IMR-90 (cell line): ENCODE measurements at regions not wholly inside any gene's neighbourhood (a gene's known extent, or its start where the extent isn't known, plus 50 kb on each side); places are given as distances from the start of the nearest gene placed in this dataset.

Experiments
- ATAC-seq: fragments of 200-7000 bp; cut with Tn5 transposase; 2 replicates; pipeline ENCODE4 v1.9.1; 2020; ENCODE audit warnings: low read depth, mild to moderate bottlenecking, moderate library complexity
- BruUV-seq: library from RNA; stranded (reverse); fragments of 400-500 nt; replicated peaks from 2 replicates; lab custom pipeline; 2021; lab: Mats Ljungman, UMichigan
- CTCF ChIA-PET: fragments of 300-600 bp; formaldehyde crosslinking; extraction: SDS; loops from one replicate; lab custom pipeline; 2021; ENCODE audit warnings: antibody characterized with exemption; lab: Yijun Ruan, JAX
- POLR2A ChIA-PET: fragments of 300-600 bp; sonication (Branson Sonifier 250); formaldehyde crosslinking; loops from one replicate; lab custom pipeline; 2022; ENCODE audit warnings: antibody characterized with exemption; ENCODE audit not compliant: unreplicated experiment; lab: Charles Lee
- DNase-seq: peaks from one replicate; pipeline ENCODE4 v3.0.0; 2013
- H2AFZ ChIP-seq: replicated peaks from 2 replicates; pipeline ENCODE3; 2013; ENCODE audit warnings: low read length, mild to moderate bottlenecking; ENCODE audit not compliant: poor library complexity
- H2AK5ac ChIP-seq: 2 replicates; pipeline ENCODE4 v1.6.1; 2013; ENCODE audit warnings: low read depth, low read length, inconsistent platforms
- H2AK9ac ChIP-seq: replicated peaks from 2 replicates; pipeline ENCODE3; 2013; ENCODE audit warnings: mild to moderate bottlenecking, low read depth, low read length, moderate library complexity; ENCODE audit not compliant: poor library complexity
- H2BK120ac ChIP-seq: 2 replicates; pipeline ENCODE4 v1.6.1; 2013; ENCODE audit warnings: low read depth, low read length, inconsistent platforms
- H2BK15ac ChIP-seq: 3 replicates; pipeline ENCODE4 v1.6.1; 2013; ENCODE audit warnings: low read depth, low read length, inconsistent platforms
- H2BK20ac ChIP-seq: 2 replicates; pipeline ENCODE4 v1.6.1; 2013; ENCODE audit warnings: low read depth, mild to moderate bottlenecking, inconsistent platforms, low read length, moderate library complexity
- H2BK5ac ChIP-seq: 2 replicates; pipeline ENCODE4 v1.6.1; 2013; ENCODE audit warnings: mild to moderate bottlenecking, low read depth, low read length, inconsistent platforms; ENCODE audit not compliant: poor library complexity, severe bottlenecking
- H3K14ac ChIP-seq: replicated peaks from 2 replicates; pipeline ENCODE4 v1.6.1; 2013; ENCODE audit warnings: low read depth, low read length, inconsistent platforms
- H3K18ac ChIP-seq: 2 replicates; pipeline ENCODE4 v1.6.1; 2013; ENCODE audit warnings: low read depth, low read length, control low read depth
- H3K23ac ChIP-seq: 2 replicates; pipeline ENCODE4 v1.6.1; 2013; ENCODE audit warnings: low read depth, low read length, inconsistent platforms
- H3K27ac ChIP-seq: 2 replicates; pipeline ENCODE4 v1.5.1; 2013; ENCODE audit warnings: mild to moderate bottlenecking, control low read depth, low read length; ENCODE audit not compliant: insufficient read depth
- H3K27me3 ChIP-seq: 2 replicates; pipeline ENCODE4 v1.6.1; 2013; ENCODE audit warnings: low read length; ENCODE audit not compliant: control insufficient read depth, insufficient read depth
- H3K36me3 ChIP-seq: 2 replicates; pipeline ENCODE4 v1.6.1; 2013; ENCODE audit warnings: low read length, mixed read lengths; ENCODE audit not compliant: control insufficient read depth, insufficient read depth
- H3K4ac ChIP-seq: 2 replicates; pipeline ENCODE4 v1.6.1; 2013; ENCODE audit warnings: low read depth, low read length, inconsistent platforms
- H3K4me1 ChIP-seq: 2 replicates; pipeline ENCODE4 v1.6.1; 2013; ENCODE audit warnings: low read length, mixed read lengths; ENCODE audit not compliant: control insufficient read depth, insufficient read depth
- H3K4me2 ChIP-seq: 2 replicates; pipeline ENCODE4 v1.6.1; 2013; ENCODE audit warnings: low read depth, mild to moderate bottlenecking, control low read depth, low read length, moderate library complexity
- H3K4me3 ChIP-seq: 2 replicates; pipeline ENCODE4 v1.5.1; 2013; ENCODE audit warnings: low read depth, mild to moderate bottlenecking, control low read depth, low read length, moderate library complexity; ENCODE audit not compliant: insufficient read depth
- H3K56ac ChIP-seq: 2 replicates; pipeline ENCODE4 v1.6.1; 2013; ENCODE audit warnings: low read length, inconsistent platforms; ENCODE audit not compliant: insufficient read depth; ENCODE audit errors: extremely low read depth
- H3K79me1 ChIP-seq, 2 experiments: 2 replicates each; pipeline ENCODE4 v1.6.1; 2013; ENCODE audit warnings: low read length in 2 of 2, inconsistent platforms in 1 of 2, low read depth in 1 of 2
- H3K9ac ChIP-seq: 2 replicates; pipeline ENCODE4 v1.6.1; 2013; ENCODE audit warnings: low read depth, low read length, control low read depth
- H3K9me1 ChIP-seq: 2 replicates; pipeline ENCODE4 v1.6.1; 2013; ENCODE audit warnings: low read length, inconsistent platforms; ENCODE audit not compliant: insufficient read depth
- H3K9me3 ChIP-seq: 2 replicates; pipeline ENCODE4 v1.6.1; 2013; ENCODE audit warnings: low read length; ENCODE audit not compliant: control insufficient read depth, insufficient read depth
- H4K20me1 ChIP-seq: 2 replicates; pipeline ENCODE4 v1.6.1; 2013; ENCODE audit warnings: low read length, inconsistent platforms; ENCODE audit not compliant: insufficient read depth
- H4K5ac ChIP-seq: 2 replicates; pipeline ENCODE4 v1.6.1; 2013; ENCODE audit warnings: mild to moderate bottlenecking, low read depth, low read length, control low read depth
- H4K8ac ChIP-seq, 2 experiments: 2 replicates each; pipeline ENCODE4 v1.6.1; 2013; ENCODE audit warnings: low read depth in 2 of 2, low read length in 2 of 2, control low read depth in 1 of 2, inconsistent platforms in 1 of 2
- H4K91ac ChIP-seq: 2 replicates; pipeline ENCODE4 v1.6.1; 2013; ENCODE audit warnings: low read depth, low read length, inconsistent platforms; ENCODE audit not compliant: insufficient read depth
- BHLHE40 ChIP-seq: fragments of 150-350 bp; IDR thresholded peaks from 2 replicates; pipeline ENCODE4 v1.6.1; 2016; ENCODE audit warnings: mild to moderate bottlenecking, low read depth, low read length
- CEBPB ChIP-seq: IDR thresholded peaks from 2 replicates; pipeline ENCODE4 v1.6.1; 2012; ENCODE audit warnings: low read depth, low read length, improper control_type of control experiment
- CHD1 ChIP-seq: IDR thresholded peaks from 2 replicates; pipeline ENCODE4 v1.6.1; 2012; ENCODE audit warnings: low read depth, low read length, improper control_type of control experiment
- CTCF ChIP-seq: conservative IDR thresholded peaks from 2 replicates; pipeline ENCODE4 v1.5.1; 2012; ENCODE audit warnings: mild to moderate bottlenecking, low read depth, low read length, improper control_type of control experiment
- ELK1 ChIP-seq: fragments of 150-350 bp; IDR thresholded peaks from 2 replicates; pipeline ENCODE4 v1.6.1; 2016; ENCODE audit warnings: low read depth, mild to moderate bottlenecking, low read length, moderate library complexity, borderline replicate concordance
- FOS ChIP-seq: fragments of 150-350 bp; IDR thresholded peaks from 2 replicates; pipeline ENCODE4 v1.6.1; 2016; ENCODE audit warnings: low read depth, low read length
- MAFK ChIP-seq: IDR thresholded peaks from 2 replicates; pipeline ENCODE4 v1.6.1; 2012; ENCODE audit warnings: low read depth, low read length, improper control_type of control experiment
- MAZ ChIP-seq: IDR thresholded peaks from 2 replicates; pipeline ENCODE4 v1.6.1; 2012; ENCODE audit warnings: low read depth, mild to moderate bottlenecking, low read length, improper control_type of control experiment, moderate library complexity, borderline replicate concordance
- MXI1 ChIP-seq: IDR thresholded peaks from 2 replicates; pipeline ENCODE4 v1.6.1; 2012; ENCODE audit warnings: low read depth, mild to moderate bottlenecking, low read length, moderate library complexity, borderline replicate concordance
- NFE2L2 ChIP-seq: fragments of 150-350 bp; IDR thresholded peaks from 2 replicates; pipeline ENCODE4 v1.6.1; 2016; ENCODE audit warnings: low read depth, mild to moderate bottlenecking, low read length
- POLR2A ChIP-seq: IDR thresholded peaks from 2 replicates; pipeline ENCODE4 v1.6.1; 2012; ENCODE audit warnings: mild to moderate bottlenecking, low read depth, low read length
- RAD21 ChIP-seq: IDR thresholded peaks from 2 replicates; pipeline ENCODE4 v1.6.1; 2012; ENCODE audit warnings: low read length, improper control_type of control experiment
- RCOR1 ChIP-seq: IDR thresholded peaks from 2 replicates; pipeline ENCODE4 v1.6.1; 2012; ENCODE audit warnings: mild to moderate bottlenecking, low read length, improper control_type of control experiment; ENCODE audit not compliant: insufficient replicate concordance
- RFX5 ChIP-seq: IDR thresholded peaks from 2 replicates; pipeline ENCODE4 v1.8.0; 2012; ENCODE audit warnings: low read depth, mild to moderate bottlenecking, low read length, moderate library complexity
- SMC3 ChIP-seq: fragments of 150-350 bp; IDR thresholded peaks from 2 replicates; pipeline ENCODE4 v1.6.1; 2016; ENCODE audit warnings: low read depth, mild to moderate bottlenecking, antibody characterized with exemption, low read length, moderate library complexity
- USF2 ChIP-seq: fragments of 150-350 bp; IDR thresholded peaks from 2 replicates; pipeline ENCODE4 v1.6.1; 2017; ENCODE audit warnings: mild to moderate bottlenecking, antibody characterized with exemption, low read length, low read depth
- WGBS, 2 experiments: methylation state at CpG; one replicate each; pipeline versions ENCODE4 v1.1.5 to v1.1.7; 2013; ENCODE audit warnings: missing lambda C conversion rate in 2 of 2; ENCODE audit not compliant: insufficient read length in 1 of 2; ENCODE audit errors: extremely low coverage in 2 of 2; 5-methylcytosine and 5-hydroxymethylcytosine counted together
- dilution Hi-C: fragments of 300-500 bp; cut with HindIII; formaldehyde crosslinking; loops from one replicate; pipeline ENCODE4 v1.14.3; 2018; ENCODE audit warnings: low sequenced_read_pairs; ENCODE audit not compliant: unreplicated experiment
- in situ Hi-C: fragments of 300-500 bp; cut with MboI; formaldehyde crosslinking; loops from 3 replicates; pipeline ENCODE4 v1.14.3; 2019; ENCODE audit warnings: low sequenced_read_pairs, inconsistent platforms, mixed read lengths
- intact Hi-C: fragments of 100-400 bp; cut with micrococcal nuclease; formaldehyde crosslinking; loops from 2 replicates; pipeline ENCODE4 v1.10.0; 2022

GRCh38 chr2:57899898-57900297 is 146.7 kb upstream of the VRK2 start:
- Histone ChIP-seq H4K5ac (no peak overlapping the region), H2BK15ac (no peak overlapping the region), H3K4ac (no peak overlapping the region), H3K36me3 (no peaks in the 10 kb centered on the region), H3K9me3 (no peaks in the 10 kb centered on the region), H3K4me2 (no peak overlapping the region), H3K9me1 (no peaks in the 10 kb centered on the region), H3K79me1 (no peaks in the 10 kb centered on the region), H3K56ac (no peak overlapping the region), H2AK5ac (no peak overlapping the region), H3K4me1 (no peaks in the 10 kb centered on the region), H3K9ac (no peak overlapping the region), H2AK9ac (no peak overlapping the region), H3K14ac (no peak overlapping the region), H3K4me3 (no peak overlapping the region), H4K91ac (no peak overlapping the region), H4K8ac (no peak overlapping the region), H2BK120ac (no peak overlapping the region), H3K23ac (no peak overlapping the region), H3K27ac (no peak overlapping the region), H2AFZ (no peak overlapping the region), H2BK20ac (no peak overlapping the region), H2BK5ac (no peak overlapping the region), H3K18ac (no peak overlapping the region), H3K27me3 (no peaks in the 10 kb centered on the region; the same call in 1 of the 2 replicates), H4K20me1 (no peaks in the 10 kb centered on the region)
- ChIA-PET CTCF (no interaction called here), POLR2A (no interaction called here)
- no peak for TF ChIP-seq BHLHE40
- TF ChIP-seq ELK1: no peak
- no peak for TF ChIP-seq CEBPB
- no peak for TF ChIP-seq CTCF
- TF ChIP-seq RFX5: no peak
- no peak for TF ChIP-seq CHD1
- TF ChIP-seq NFE2L2: no peak
- no peak for TF ChIP-seq RCOR1
- TF ChIP-seq MAZ: no peak
- no peak for TF ChIP-seq POLR2A
- TF ChIP-seq MAFK: no peak
- no peak for TF ChIP-seq FOS
- no peak for TF ChIP-seq MXI1
- no peak for TF ChIP-seq SMC3
- no peak for TF ChIP-seq USF2
- TF ChIP-seq RAD21: no peak
- dilution Hi-C loops: no loop called here
- no CpG with 5 or more reads among the region's 1 CpG for WGBS, 2 experiments
- ATAC-seq (no peak), DNase-seq (no peak)
- BruUV-seq: no TSS peak
- in situ Hi-C loops: loop anchor here (10.0 kb wide), 1 partner anchor 535 kb away; no protein-coding TSS in a partner anchor
- intact Hi-C loops: loop anchor here (10.0 kb wide), 1 partner anchor 675 kb away; no protein-coding TSS in a partner anchor
